GM12872 (cell line): ENCODE measurements at regions not wholly inside any gene's neighbourhood (a gene's known extent, or its start where the extent isn't known, plus 50 kb on each side); places are given as distances from the start of the nearest gene placed in this dataset.

Source experiments
- TF ChIP-seq, protein P1 (sequence below): IDR thresholded peaks from 3 replicates; pipeline ENCODE4 v1.5.1; 2011; ENCODE audit warnings: low read depth, mild to moderate bottlenecking, low read length, moderate library complexity; ENCODE audit not compliant: insufficient read depth

GRCh38 chr12:88750867-88751543 is 170.7 kb upstream of the KITLG start:
- TF ChIP-seq, protein P1, sequence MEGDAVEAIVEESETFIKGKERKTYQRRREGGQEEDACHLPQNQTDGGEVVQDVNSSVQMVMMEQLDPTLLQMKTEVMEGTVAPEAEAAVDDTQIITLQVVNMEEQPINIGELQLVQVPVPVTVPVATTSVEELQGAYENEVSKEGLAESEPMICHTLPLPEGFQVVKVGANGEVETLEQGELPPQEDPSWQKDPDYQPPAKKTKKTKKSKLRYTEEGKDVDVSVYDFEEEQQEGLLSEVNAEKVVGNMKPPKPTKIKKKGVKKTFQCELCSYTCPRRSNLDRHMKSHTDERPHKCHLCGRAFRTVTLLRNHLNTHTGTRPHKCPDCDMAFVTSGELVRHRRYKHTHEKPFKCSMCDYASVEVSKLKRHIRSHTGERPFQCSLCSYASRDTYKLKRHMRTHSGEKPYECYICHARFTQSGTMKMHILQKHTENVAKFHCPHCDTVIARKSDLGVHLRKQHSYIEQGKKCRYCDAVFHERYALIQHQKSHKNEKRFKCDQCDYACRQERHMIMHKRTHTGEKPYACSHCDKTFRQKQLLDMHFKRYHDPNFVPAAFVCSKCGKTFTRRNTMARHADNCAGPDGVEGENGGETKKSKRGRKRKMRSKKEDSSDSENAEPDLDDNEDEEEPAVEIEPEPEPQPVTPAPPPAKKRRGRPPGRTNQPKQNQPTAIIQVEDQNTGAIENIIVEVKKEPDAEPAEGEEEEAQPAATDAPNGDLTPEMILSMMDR: no peak

DNA sequence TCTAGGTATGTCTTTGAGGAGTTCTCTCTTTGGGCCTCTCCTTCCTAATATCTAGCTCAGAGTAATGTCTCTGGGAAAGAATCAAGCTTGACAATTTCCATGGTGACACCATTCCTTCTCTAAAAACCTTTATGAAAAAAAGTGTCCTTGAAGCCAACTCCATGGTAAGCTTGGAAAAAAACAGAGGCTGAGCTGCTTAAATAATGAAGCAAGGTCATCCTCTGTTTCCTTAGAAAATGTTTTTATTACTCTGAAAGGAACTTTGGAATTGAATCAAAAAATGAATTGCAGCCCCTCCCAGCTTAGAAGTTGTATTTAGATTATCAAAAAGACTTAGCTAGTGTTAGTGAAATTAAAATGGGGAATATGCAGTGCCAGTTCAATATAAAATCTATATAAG is 166.1 kb upstream of the KITLG start:
- TF ChIP-seq, protein P1: no peak

DNA sequence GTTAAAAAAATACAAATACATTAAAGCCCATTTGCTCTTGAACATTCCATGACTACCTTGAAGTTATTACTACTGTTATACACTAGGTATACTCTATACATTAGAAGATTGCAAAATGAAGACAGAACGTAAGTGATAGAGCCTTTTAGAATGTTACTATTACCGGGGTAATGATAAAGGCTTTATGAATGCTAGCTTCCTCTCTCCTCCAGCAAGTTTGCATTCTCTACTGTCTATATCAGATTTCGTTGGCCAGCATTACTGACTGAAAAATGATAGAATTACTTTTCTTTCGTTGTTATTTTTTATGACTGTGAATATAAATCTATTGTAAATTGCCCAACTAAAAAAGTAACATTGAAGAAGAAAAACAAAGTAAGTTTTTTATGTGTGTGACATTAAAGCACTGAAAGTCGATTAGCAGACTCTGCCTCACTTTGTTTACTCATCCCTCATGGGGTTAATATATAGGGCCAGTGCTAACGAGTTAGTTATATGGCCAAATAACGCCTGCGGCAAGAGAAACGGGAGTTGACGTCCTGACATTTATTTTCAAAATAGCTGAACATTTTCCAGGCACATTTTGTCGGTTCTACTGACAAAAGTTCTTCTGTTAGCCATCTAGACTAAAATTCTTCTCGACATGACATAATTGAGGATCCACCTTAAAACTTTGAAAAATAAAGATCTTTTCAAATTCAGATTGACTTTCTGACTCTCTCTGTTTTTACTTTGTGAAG is 163.8 kb upstream of the KITLG start:
- TF ChIP-seq, protein P1: no peak

- TF ChIP-seq, protein P1: no peak
Observed at GRCh38 chr12:88737838-88738472, 157.7 kb upstream of the KITLG start.

- TF ChIP-seq, protein P1: no peak
Observed at GRCh38 chr12:88736031-88736430, 155.8 kb upstream of the KITLG start.

- TF ChIP-seq, protein P1: no peak
Observed at GRCh38 chr12:88733008-88733407, 152.7 kb upstream of the KITLG start.

- TF ChIP-seq, protein P1: no peak
Observed at GRCh38 chr12:88729196-88729595, 148.9 kb upstream of the KITLG start.
